ENCODE measurements at regions not wholly inside any gene's neighbourhood (a gene's known extent, or its start where the extent isn't known, plus 50 kb on each side); places are given as distances from the start of the nearest gene placed in this dataset.
A peak's percentile ranks its signal among the peaks of the same experiment; 100 is the strongest.

DNA sequence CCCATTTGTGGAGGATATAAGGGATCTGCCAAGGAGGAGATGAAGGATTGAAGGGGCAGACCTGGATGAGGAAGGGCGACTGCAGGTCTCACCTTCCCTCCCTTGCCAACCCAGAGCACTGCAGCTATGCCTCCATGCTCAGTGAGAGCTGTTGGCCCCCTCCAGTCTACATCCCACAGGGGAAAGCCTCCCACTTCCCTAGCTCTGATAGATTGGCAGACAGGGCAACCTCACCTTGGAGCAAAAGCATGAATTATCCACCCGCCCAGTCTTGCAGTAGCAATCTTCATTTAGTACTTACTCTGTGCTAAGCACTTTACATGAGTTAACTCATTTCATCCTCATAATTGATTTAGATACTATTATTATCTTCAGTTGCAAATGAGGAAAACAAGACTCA, 70.4 kb upstream of the SMNDC1 start:
- no peak for DNase-seq

DNA sequence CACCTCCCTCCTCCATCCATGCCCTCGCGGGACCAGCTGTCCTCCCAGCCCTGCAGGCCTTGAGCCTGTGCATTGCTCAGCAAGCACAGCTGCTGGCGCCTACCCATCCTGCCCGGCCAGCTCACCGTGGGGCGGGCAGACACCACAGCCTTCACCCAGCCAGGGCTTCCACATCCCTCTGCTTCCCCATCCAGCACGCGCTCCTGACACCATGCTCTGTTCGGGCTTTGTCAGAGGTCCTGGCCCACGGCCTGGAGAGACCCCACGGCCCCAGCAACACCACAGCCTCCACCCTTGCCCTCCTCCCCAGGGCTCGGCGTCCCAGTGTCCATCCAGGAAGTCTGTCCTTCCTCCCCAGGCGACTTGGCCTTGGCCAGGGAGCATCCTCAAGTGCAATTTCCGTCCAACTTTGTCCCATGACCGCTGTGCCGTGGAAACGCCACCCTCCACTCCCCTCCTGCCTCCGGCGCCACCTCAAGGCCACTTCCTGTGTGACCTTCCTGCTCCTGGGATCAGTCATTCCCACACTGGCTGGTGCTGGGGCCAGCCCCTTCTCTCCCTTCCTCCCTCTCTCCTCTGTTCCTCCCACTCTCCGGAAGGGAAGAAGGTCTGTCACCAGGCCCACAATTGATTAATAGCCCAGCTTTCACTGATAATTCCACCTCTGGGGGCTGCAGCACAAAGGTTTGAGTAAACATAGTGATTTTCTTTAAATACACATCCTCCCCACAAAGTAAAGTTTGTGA, 71.5 kb upstream of the SMNDC1 start:
- DNase-seq = no peak

DNA sequence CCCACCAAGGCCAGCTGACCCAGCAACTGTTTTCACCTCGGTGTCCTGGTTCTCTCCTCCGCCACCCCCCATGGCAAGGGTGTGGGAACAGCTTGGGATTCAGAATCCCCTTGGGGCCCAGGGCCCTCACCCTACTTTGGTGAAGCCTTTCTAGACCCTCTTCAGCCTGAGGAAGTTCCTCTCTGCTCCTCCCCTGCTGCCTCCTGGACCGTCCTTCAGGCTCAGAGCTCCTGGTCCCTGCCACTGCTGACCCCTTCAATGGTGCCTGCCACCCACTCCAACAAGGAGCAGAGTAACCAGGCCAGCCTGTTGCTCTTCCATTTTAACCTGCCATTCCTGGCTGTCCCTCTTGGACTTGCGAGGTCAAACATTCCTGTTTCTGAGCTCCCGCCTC, 72.0 kb upstream of the SMNDC1 start:
- DNase-seq = no peak

DNA sequence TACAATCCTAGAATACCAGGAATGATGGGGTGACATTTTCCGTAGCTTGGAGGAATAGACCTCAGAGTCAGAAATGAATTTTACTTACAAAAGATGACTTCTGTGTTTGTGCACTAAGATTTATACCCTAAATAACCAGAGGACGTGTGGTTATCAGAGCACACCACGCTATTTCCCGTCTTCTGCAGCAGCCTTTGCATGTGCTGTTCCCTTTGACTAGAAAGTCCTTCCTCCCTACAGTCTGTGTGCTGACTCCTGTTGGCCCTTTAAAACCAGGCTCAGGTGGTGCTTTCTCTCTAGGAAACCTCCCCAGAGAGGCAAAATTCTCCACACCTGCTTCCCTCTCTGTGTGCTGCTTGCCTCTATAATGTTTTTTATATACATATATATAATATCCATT, 73.3 kb upstream of the SMNDC1 start:
- no peak for DNase-seq

DNA sequence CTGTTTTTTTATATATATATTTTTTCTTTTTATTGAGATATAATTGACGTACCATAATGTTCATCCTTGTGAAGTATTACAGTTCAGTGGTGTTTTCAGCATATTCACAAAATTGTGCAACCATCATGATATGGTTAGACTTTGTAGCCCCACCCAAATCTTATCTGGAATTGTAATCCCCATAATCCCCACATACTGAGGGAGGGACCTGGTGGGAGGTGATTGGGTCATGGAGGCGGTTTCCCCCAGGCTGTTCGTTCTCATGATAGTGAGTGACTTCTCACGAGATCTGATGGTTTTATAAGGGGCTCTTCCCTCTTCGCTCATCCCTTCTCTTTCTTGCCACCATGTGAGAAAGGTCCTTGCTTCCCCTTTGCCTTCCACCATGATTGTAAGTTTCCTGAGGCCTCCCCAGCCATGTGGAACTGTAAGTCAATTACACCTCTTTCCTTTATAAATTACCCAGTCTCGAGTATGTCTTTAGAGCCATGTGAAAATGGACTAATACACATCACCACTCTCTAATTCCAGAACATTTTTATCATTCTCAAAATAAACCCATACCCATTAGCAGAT, 73.9 kb upstream of the SMNDC1 start:
- no peak for DNase-seq

DNA sequence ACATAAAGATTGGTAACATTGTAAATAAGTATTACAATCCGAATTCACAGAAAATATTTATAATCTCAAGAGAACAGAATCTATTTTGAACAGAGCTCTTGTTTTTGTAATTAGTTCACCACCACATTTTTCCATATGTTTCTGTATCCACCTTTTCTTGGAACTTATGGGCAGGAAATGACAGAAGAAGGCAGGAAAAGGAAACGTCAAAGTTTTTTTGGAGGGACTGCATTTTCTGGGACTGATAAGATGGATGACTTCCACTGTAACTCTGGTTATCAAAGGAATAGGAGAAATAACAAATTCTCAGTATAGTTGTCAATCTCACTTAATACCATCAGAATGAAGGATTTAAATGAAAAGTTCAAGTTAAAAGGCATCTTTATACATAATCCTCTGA, 75.1 kb upstream of the SMNDC1 start:
- no peak for DNase-seq

DNA sequence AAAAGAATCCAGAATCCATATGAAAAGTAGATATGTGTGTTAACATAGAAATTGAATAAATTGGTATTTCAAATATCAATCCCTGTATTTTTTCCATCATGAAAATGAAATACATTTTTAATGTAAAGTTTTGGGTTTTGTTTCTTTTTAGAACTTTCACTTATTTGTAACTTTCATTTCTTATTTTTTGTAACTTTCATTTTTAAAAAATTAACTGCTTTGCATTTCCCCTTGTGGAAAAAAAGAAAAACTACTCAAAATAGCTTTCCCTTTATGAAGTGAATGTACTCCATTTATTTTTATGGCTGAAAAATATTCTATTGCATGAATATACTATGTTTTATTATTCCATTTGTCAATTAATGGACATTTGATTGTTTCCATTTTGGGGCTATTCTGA, 75.6 kb upstream of the SMNDC1 start:
- DNase-seq = no peak

DNA sequence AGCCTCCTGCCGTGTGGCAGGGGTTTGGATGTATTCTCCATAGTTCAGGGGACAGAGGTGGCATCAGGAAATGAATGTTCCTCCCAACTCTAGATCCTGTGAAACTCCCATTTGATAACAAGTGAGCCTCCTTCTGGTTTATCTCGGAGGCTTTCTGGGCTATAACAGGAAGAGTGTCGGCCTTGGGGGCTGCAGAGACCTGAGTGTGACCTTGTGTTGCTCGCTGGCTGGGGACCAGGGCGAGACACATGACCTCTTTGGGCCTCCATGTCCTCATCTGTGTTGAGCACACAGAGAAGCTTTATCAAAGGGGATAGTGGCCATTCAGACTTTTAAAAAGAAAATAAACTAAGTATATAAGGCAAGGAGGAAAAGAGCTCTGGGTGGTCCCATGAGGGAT, 78.0 kb upstream of the SMNDC1 start:
- no peak for DNase-seq

DNA sequence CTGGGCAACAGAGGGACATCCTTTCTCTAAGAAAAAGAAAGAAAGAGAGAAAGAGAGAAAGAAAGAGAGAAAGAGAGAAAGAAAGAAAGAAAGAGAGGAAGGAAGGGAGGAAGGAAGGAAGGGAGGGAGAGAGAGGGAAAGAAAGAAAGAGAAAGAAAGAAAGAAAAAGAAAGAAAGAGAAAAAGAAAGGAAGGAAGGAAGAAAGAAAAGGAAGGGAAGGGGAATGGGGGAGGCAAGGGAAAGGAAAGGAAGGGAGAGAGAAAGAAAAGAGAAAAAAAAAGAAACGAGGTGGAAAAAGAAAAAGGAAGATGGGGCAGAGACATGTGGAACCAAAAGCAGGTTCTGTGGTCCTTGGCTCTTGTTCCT, 82.9 kb upstream of the SMNDC1 start:
- no peak for DNase-seq

DNA sequence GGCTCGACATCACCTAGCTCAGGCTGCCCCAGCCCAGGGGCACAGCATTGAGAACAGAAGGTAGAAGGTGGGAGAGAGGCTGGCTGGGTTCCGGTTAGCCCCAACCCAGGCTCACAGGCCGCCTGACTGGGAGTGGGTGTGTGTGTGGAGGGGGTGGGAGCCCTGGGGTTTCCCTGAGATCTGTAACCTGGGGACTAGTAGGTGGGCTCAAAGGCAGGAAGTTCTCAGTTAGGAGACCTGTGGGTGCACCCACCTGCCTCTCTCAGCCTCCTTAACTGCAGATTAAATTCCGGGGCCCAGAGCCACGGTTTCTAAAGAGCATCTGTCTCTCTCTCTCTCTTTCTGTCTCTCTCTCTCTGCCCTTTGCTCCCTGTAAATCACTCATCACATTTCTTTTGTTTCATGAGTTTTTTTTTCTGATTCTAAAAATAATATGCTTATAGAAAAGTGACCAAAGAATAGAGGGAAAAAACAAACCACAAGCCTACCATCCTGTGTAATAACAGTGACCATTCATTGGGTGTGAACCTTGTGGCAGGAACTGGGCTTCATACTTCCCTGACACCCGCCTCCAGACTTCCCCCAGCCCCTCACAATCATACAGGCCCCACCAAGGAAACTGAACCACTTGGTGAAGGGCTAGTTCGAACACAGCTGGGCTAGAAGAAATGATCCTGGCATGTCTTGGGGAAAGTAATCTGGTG, 83.4 kb upstream of the SMNDC1 start:
- no peak for DNase-seq

DNA sequence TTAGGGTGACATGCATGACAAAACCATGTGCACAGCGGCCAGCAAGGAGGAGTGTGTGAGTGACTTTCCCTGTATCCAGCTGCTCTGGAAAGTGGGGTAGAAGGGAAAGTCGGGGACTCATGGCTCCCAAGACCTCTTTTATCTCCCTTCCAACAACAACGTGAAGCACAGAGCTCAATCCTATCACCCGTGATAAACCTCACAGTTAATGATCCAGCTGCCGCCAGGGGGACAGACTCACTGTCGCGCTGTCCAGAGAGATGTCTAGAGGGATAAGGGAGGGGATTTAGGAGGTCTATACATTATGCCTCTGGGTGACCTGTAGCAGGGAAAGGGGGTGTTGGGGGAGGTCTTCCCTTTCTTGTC, 84.0 kb upstream of the SMNDC1 start:
- no peak for DNase-seq

DNA sequence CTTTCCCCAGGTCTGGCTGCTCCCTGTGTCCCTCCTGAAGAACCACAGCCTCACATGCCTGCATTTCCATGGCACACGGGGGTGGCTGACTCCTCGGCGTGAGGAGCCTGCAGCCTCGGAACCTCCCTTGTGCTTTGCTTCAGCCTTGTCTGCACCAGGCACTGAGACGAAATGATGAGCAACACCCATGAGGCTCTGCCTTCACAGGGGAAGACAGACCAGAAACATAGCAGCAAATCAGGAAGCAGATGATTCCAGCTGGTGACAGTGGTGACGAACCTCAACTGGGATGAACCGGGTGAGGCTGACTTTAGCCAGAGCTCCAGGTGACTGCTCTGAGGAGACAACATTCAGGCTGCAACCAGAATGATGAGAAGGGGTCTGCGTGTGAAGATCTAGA, 84.5 kb upstream of the SMNDC1 start:
- DNase-seq = no peak

DNA sequence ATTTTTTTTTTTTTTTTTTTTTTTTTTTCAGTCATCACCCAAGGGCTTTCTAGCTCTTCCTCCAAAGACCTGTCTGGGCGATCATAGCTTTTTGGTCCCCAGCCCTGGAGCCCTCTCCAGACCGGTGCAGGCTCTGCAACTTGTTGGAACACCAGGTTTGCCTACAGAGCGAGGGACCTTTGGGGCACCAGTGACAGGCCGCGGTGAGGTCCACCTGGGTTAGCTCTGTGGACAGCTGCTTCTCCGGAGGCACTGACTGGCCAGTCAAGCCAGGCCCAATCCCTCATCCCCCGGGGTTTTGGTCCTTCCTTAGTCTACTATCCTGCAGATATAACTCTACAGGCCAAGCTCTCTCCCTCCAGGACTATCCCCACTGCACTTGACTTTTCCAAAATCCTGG, 86.8 kb upstream of the SMNDC1 start:
- no peak for DNase-seq

DNA sequence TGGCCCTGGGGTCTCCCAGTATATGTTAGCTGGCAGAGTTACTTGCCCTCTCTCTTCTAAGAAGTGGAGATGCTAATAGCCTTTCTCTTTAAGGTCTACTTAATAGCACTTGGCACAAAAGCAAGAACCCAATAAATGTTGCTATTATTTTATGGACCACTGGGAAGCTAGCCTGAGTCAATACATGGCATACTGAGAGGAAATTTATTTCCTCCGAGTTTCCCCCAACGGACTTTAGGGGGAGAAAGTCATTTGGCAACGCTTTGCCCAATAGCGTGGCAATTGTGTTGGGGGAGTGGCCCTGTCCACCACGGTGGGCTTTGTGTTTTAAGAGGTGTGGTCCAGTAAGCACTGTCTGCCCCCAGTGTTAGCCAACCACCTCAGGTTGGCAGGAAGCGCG, 87.4 kb upstream of the SMNDC1 start:
- no peak for DNase-seq

DNA sequence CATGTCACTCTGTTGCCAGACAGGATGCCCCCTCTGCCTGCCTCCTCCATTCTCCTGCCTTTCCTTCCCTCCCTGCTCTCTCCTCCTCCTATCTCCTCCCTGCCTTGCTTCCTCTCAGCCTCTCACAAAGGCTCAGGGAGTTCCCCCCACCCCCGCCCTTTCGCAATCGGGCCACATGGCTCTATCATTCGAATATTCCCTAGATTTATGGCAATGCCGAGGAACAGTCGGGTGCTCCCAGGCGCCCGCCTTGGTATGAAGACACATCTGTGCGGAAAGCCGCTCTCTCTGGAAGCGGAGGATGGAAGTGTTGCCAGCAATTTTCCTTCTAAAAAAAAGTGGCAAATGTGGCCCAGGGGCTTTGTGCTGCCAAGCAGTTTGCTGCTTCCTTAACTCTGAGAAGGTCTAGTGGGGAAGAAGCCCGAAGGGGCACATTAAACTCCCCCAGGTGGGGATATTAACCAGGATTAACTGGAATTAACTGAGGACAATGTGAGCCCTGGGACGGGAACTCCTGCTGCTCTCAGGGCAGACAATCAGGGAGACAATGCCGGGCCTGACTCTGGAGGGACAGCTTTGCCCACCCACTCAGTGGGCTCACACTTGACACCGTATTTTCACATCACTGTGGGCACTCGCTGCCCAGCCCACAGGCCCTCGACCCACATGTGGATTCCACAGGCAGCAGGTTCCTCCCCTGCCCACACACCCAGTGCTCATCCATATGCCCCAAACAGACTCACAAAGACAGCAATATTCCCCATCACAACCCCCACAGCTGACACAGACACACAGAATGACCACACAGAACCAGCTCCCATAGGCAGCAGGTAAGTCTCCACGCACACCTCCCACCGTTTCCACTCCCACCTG, 88.4 kb upstream of the SMNDC1 start:
- no peak for DNase-seq

DNA sequence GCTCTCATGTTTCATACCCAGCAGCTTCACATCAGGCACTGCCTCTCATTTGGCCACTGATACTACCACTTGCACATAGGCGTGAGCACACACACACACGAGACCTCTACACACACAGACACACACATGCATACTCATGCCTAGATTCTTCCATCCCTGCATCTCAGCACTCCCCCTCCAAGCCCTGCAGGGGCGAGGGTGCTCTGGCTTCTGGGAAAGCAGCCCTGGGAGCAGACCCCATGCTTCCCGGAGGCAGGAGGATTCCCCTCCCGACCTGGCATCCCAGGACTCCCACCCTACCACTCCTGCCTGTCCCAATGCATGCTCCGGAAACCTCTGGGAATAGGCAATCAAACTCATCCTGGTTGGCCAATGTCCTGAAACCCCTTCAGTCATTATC, 89.1 kb upstream of the SMNDC1 start:
- DNase-seq = no peak

DNA sequence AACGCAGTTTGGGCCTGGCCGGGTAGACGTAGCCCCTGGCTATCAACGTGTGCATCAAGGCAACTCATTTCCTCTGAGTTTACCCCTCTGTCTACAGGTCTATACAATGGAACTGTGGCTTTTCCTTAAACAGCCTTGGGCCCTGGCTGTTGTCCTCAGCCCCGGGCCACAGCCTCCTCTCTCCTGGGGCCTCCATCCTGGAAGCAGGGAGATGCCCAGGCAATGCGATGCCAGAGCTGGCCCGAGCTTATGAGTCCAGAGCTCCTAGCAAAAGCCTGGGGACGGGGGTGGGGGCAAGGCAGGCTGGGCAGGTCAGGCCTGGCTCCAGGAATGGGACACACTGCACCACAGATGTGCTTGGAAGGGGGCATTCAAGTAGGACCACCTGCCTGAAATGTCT, 89.6 kb upstream of the SMNDC1 start:
- no peak for DNase-seq

DNA sequence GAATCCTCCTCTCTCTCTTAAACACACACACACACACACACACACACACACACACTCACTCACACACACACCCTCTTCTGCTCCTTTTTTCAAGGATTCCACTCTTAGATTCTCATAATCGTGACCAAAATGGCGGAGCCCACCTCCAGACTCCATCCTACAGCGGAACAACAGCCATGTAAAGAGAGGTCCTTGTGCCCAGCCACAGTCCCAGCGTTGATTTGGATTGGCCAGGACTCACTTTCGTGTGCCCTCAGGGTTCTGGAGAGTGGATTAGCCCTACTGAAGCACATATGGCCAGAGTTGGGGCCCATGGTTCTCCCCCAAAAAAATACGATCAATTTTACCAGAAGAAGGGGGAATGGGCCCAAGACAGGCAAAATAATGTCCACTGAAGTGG, 90.2 kb upstream of the SMNDC1 start:
- DNase-seq = no peak

DNA sequence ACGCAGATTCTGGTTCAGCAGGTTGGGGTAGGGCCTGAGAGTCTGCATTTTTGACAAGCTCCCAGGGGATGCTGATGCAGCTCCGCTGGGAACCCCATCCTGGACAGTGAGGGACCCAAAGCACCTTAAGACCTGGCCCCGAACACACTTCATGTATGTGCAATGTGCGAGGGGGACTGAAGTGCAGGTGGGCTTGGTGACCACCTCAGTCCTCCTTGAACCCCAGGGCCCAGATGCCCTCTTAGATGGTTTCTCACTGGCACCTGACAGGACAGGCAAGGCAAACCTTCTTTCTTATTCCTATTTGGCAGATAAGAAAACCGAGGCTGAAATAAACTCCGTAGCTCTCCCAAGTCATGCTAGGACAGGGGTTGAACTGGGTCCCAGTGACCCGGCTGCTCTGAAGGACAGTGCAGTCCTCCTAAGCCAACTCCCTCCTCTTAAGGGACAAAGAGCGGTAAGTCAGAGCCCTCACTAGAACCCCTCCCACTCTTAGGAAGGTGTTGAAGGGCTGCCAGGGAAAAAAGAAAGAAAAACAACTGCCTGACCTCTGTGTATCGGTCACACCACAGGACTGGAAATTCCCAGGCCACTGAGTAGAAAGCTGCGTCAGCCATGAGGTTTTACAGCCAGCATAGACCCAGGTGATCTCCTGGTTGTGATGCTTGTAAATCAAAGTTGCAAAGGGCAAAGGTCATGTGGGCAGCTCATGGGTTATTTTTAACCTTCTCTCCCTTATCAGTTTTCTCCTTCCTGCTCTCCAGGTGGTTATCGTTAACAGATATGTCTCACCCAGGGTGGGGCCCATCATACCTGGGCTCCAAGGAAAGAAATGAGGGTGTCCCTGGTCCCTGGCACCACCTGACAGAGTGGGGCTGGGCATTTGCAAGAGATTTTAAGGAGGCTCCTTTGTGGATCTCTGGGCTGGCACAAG, 90.9 kb upstream of the SMNDC1 start:
- DNase-seq = no peak

DNA sequence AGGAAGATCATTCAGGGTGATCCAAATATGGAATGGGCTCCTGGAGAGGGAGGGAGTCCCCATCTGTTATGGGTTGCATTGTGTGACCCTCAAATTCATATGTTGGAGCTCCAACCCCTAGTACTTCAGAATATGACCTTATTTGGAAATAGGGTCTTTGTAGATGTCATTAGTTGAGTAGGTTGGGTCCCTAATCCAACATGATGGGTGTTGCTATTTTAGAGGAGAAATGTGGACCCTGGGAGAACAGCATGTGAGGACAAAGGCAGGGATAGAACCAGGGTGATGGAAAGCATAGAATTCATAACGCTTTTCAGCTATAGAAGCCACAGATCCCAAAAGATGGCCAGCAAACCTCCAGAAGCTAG, 91.5 kb upstream of the SMNDC1 start:
- no peak for DNase-seq

DNA sequence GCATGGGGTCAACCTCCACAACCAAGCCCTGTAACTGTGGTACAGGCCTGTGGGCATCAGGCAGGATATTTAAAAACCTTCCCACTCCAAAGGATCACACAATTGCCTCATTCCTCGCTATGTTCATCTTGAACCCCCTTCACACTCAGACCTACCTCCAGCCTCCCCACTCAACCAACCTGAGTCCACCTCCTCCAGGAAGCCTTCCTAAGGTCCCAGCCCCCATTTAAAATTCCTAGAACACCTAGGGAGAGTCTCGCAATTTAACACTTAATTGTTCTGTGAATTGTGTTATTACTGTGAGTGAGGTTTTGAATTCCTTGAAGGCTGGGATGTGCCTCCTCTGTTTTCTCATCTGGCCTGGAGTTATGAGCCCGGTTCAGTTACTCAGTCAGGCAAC, 93.1 kb upstream of the SMNDC1 start:
- no peak for DNase-seq

DNA sequence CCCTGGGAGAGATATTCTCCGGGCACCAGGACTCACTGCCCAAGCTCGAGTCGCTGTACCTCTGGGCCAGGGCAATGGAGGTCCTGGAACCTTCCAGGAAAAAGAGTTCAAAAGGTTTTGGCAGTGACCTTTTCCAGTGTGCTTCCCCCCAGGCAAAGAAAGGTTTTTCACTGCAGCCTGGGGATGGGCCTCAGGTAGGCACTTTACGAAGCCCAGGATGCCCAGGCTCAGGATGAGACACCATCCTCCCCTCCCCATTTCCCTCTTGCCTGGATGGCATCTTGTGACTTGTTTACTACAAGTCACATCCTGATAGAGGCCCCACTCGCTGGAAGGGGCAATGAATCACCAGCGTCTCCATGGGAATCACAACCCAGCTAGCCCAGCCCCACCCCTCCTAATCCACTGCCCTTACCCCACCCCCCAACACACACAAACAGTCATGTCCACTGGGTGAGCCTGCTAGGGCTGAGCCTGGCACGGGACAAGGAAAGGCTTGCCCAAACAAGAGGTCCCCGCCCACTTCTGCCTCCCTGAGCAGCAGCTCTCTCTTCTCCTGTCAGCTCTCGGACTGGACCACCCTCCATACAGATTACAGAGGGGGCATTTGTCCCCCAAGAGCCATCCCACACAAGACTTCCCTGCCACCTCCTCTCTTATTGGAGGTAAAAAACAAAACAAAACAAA, 93.8 kb upstream of the SMNDC1 start:
- DNase-seq = peak; percentile 37
